Upper lobe of left lung (tissue), 4 donors: ENCODE measurements at regions not wholly inside any gene's neighbourhood (a gene's known extent, or its start where the extent isn't known, plus 50 kb on each side); places are given as distances from the start of the nearest gene placed in this dataset.

Experiments
- CTCF ChIP-seq, 6 experiments: fragments of 450-650 bp in 4 of 6; fragments of 200-600 bp in 2 of 6; sonication (generic) in 2 of 6; IDR thresholded peaks; one replicate each; pipeline ENCODE4 v1.5.1; 2016 to 2019; ENCODE audit warnings: antibody characterized with exemption in 6 of 6
- EP300 ChIP-seq, 4 donors: sonication (generic); formaldehyde crosslinking; IDR thresholded peaks; one replicate each; pipeline ENCODE4 v1.5.1; 2017; ENCODE audit warnings: antibody characterized with exemption in 4 of 4, control low read depth in 2 of 4
- POLR2A ChIP-seq, 4 donors: fragments of 450-650 bp; IDR thresholded peaks; one replicate each; pipeline ENCODE4 v1.5.1; 2016 to 2017; ENCODE audit warnings: antibody characterized with exemption in 4 of 4, mild to moderate bottlenecking in 2 of 4
- POLR2AphosphoS5 ChIP-seq, 2 donors: sonication (generic); formaldehyde crosslinking; IDR thresholded peaks; one replicate each; pipeline ENCODE4 v1.5.1; 2017; ENCODE audit warnings: antibody characterized with exemption in 2 of 2

- TF ChIP-seq POLR2A (IDR thresholded peaks at IDR 0.05) (no peak), CTCF (IDR thresholded peaks at IDR 0.05) (no peak), EP300 (IDR thresholded peaks at IDR 0.05) (no peak), POLR2AphosphoS5 (IDR thresholded peaks at IDR 0.05) (no peak)
Measured at GRCh38 chr18:34444622-34445021, 219.9 kb upstream of the NOL4 start.
